Naive thymus-derived CD8-positive, alpha-beta T cell (primary cell): ENCODE measurements at regions not wholly inside any gene's neighbourhood (a gene's known extent, or its start where the extent isn't known, plus 50 kb on each side); places are given as distances from the start of the nearest gene placed in this dataset.
"Not testable (repeated sequence)": the region's sequence is repeated elsewhere in the genome, so short reads cannot be mapped to it uniquely, and the experiment has no call there.

Experiments
- ATAC-seq, 2 donors: fragments of 150-1000 bp; cut with Tn5 transposase in 1 of 2; sonication (Bioruptor Pico), chemical (Tn5 transposase) in 1 of 2; 1 replicate in 1 of 2; 2 replicates in 1 of 2; pipeline ENCODE4 v1.10.0; 2021; ENCODE audit warnings: mild to moderate bottlenecking in 2 of 2, moderate library complexity in 2 of 2
- POLR2A ChIA-PET: fragments of 350-600 bp; sonication (Branson Sonifier 250); formaldehyde crosslinking; loops from one replicate; lab custom pipeline; 2021; ENCODE audit warnings: antibody characterized with exemption; lab: Charles Lee
- DNase-seq, 10 donors: peaks; one replicate each; pipeline versions ENCODE4 v3.0.0 to v3.0.0-alpha.2; 2020 to 2022
- H3K27ac Mint-ChIP-seq, 10 donors: one replicate each; pipeline ENCODE4 v1.8.0; 2020 to 2022; ENCODE audit warnings: mild to moderate bottlenecking in 10 of 10, mixed read lengths in 10 of 10, moderate library complexity in 4 of 10, inconsistent platforms in 1 of 10
- H3K27me3 Mint-ChIP-seq, 5 donors: one replicate each; pipeline ENCODE4 v1.8.0; 2021 to 2022; ENCODE audit warnings: mixed read lengths in 5 of 5
- H3K36me3 Mint-ChIP-seq, 3 donors: one replicate each; pipeline ENCODE4 v1.8.0; 2020 to 2022; ENCODE audit warnings: mixed read lengths in 3 of 3, mild to moderate bottlenecking in 2 of 3, inconsistent platforms in 1 of 3
- H3K4me1 Mint-ChIP-seq, 4 donors: one replicate each; pipeline ENCODE4 v1.8.0; 2021 to 2022; ENCODE audit warnings: mixed read lengths in 4 of 4
- H3K4me3 Mint-ChIP-seq, 10 donors: one replicate each; pipeline ENCODE4 v1.8.0; 2020 to 2022; ENCODE audit warnings: mild to moderate bottlenecking in 10 of 10, mixed read lengths in 10 of 10, moderate library complexity in 6 of 10, inconsistent platforms in 1 of 10
- H3K9me3 Mint-ChIP-seq, 9 donors: one replicate each; pipeline ENCODE4 v1.8.0; 2020 to 2022; ENCODE audit warnings: mixed read lengths in 9 of 9, mild to moderate bottlenecking in 3 of 9, inconsistent platforms in 1 of 9, moderate library complexity in 1 of 9

DNA sequence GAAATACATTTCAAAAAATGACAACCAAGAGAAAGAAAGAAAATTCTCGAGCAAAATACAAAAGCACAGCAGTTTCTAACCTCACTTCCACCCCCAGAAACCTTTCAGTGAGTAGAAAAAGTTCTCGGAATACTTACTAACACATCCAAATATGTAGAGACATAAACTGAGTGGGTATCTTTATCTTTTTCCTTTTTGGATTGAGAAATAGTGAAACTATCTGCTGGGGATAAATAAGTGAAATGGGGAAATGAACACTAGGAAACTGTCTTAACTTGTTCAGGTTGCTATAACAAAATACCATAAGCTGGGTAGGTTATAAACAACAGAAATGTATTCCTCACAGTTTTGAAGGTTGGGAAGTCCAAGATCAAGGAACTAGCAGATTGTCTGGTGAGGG, 72.0 kb downstream of the VCAM1 start:
- H3K27me3 Mint-ChIP-seq: peaks cover 8 to 30% (median 19%) of the 10 kb centered on the region in 5 donors
- no peaks in the 10 kb centered on the region for H3K36me3 Mint-ChIP-seq
- H3K4me3 Mint-ChIP-seq: no peak overlapping the region
- H3K4me1 Mint-ChIP-seq: no peaks in the 10 kb centered on the region
- no peak for DNase-seq
- H3K9me3 Mint-ChIP-seq: no peaks in the 10 kb centered on the region
- POLR2A ChIA-PET: no interaction called here
- no peak for ATAC-seq
- H3K27ac Mint-ChIP-seq: no peak overlapping the region

DNA sequence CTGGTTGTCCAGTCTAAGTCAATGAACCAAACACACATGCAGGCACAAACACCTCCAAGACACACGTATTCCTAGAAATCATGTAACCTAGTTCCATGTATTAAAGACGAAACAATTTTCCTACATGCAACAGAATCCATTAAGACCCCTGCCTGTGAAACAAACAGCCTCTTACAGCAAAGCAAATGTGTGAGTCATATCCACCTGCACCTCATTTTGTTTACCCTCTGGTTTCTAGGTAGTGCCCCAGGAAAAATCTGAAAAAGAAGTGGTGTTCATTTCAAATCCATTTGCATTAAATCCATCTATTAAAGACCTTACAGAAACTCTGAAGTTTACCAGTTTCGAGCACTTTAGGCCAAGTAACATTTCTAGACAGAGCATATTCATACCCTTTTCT, 74.1 kb downstream of the VCAM1 start:
- Mint-ChIP-seq H3K27me3 (peaks cover 8 to 33% (median 17%) of the 10 kb centered on the region in 5 donors), H3K36me3 (no peaks in the 10 kb centered on the region), H3K9me3 (no peaks in the 10 kb centered on the region), H3K27ac (no peak overlapping the region), H3K4me1 (no peaks in the 10 kb centered on the region), H3K4me3 (no peak overlapping the region)
- no peak for DNase-seq
- POLR2A ChIA-PET: no interaction called here
- ATAC-seq: no peak

DNA sequence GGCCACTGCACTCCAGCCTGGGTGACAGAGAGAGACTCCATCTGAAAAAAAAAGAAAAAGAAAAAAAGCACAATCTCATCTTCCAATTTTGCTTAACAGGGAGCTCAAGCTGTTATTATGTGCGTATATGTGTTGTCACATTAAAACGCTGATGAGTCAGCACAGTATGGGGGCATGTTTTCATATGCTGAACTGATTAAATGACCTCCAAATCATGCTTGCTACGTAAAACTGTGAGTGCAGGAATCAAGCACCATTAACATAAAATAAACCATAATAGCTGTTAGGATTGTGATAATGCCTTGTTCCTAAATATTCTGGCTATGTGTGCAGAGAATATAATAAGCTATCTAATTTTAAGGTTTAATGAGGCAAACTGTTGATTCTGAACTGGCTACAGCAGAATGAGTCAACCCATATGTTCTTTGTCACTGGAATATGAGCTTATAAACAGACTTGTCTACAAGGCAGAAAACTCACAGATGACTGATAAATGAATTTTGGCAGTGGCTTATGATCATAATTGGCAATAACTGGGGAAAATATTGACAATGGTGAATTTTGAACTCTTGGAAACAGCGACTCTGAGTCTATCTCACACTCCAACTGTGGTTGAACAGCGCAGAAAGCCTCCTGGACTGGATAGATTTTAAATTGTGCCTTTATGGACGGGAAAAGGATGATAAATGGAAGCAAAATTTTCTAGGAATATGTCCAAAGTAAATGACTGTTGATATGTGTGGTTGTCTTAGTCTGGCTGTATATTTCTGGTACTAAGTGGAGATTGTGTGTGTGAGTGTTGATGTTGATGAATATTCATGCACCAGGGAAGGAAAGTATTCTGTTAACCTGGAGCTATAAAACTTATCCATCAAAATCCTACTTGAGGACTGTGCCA, 75.5 kb downstream of the VCAM1 start:
- H3K9me3 Mint-ChIP-seq: peaks cover 0 to 10% (median 3%) of the 10 kb centered on the region in 9 donors
- POLR2A ChIA-PET: no interaction called here
- ATAC-seq (no peak), DNase-seq (no peak)
- H3K4me3 Mint-ChIP-seq: no peak overlapping the region
- peaks cover 8 to 29% (median 15%) of the 10 kb centered on the region in 5 donors for H3K27me3 Mint-ChIP-seq
- peak overlapping the region in 1 of 10 donors; percentile 65 for H3K27ac Mint-ChIP-seq
- no peaks in the 10 kb centered on the region for H3K36me3 Mint-ChIP-seq
- H3K4me1 Mint-ChIP-seq: no peaks in the 10 kb centered on the region

DNA sequence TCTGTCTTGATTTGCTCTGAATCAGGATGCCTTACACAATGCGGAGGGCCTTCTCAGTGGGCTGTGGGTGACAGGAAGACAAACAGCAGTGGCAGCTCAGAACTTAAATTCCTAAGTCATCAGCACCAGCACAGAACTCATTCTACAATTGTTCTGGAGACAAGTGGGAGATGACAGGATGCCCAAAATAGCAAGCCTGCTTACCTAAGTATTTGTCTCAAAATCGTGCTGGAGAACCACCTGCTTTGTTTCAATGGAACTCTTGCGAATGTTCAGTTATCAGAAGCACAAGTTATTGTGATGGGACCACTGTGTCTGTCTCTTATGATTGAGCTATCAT, 76.1 kb downstream of the VCAM1 start:
- Mint-ChIP-seq H3K9me3 (peaks cover 0 to 16% (median 6%) of the 10 kb centered on the region in 9 donors), H3K4me1 (no peaks in the 10 kb centered on the region), H3K36me3 (peaks cover 0 to 5% (median 0%) of the 10 kb centered on the region in 3 donors), H3K27ac (no peak overlapping the region), H3K4me3 (no peak overlapping the region), H3K27me3 (peaks cover 8 to 25% (median 15%) of the 10 kb centered on the region in 5 donors)
- ATAC-seq (no peak), DNase-seq (no peak)
- POLR2A ChIA-PET: no interaction called here

DNA sequence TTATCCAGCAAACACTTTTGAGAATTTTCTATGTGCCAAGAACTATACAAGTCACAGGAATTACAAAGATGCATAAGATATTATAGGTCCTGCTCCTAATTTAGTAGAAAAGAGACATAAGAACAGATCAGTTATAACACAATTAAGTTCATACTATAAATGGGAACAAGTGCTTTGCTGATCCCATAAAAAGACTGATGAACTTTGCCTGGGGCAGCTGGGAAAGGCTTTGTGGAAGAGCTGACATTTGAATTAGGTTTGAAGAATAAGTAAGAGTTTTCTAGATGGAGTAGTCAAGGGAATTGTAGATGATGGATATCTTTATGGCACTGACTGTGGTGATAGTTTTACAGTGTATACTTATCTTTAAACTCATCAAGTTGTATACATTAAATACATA, 76.5 kb downstream of the VCAM1 start:
- no peak overlapping the region for H3K27ac Mint-ChIP-seq
- H3K4me3 Mint-ChIP-seq: no peak overlapping the region
- no peaks in the 10 kb centered on the region for H3K4me1 Mint-ChIP-seq
- DNase-seq (no peak), ATAC-seq (no peak)
- H3K36me3 Mint-ChIP-seq: peaks cover 0 to 8% (median 0%) of the 10 kb centered on the region in 3 donors
- peaks cover 0 to 20% (median 9%) of the 10 kb centered on the region in 9 donors for H3K9me3 Mint-ChIP-seq
- POLR2A ChIA-PET: no interaction called here
- peaks cover 8 to 25% (median 15%) of the 10 kb centered on the region in 5 donors for H3K27me3 Mint-ChIP-seq

DNA sequence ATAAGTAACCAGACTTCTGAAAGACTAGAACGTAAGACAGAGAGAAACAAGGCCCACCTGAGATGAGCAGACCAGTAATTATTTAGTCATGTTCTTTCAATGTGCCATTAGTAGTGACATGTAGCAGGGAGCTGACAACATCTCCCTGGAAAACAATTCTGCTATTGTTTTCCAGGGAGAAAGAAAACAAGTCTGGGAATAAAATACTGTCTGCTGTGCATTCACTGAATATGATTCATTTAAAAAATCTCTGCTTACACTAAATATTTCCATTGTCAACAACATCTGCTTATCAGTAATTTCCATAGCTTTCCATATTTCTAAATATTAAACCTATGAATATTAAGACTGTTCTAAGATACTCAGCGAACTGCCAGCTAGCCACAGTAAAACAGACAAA, 80.0 kb downstream of the VCAM1 start:
- Mint-ChIP-seq H3K9me3 (peaks cover 0 to 22% (median 13%) of the 10 kb centered on the region in 9 donors), H3K36me3 (peaks cover 0 to 8% (median 2%) of the 10 kb centered on the region in 3 donors), H3K27me3 (peaks cover 0 to 18% (median 9%) of the 10 kb centered on the region in 5 donors), H3K4me1 (no peaks in the 10 kb centered on the region), H3K27ac (no peak overlapping the region), H3K4me3 (no peak overlapping the region)
- DNase-seq (no peak), ATAC-seq (no peak)
- POLR2A ChIA-PET: no interaction called here

DNA sequence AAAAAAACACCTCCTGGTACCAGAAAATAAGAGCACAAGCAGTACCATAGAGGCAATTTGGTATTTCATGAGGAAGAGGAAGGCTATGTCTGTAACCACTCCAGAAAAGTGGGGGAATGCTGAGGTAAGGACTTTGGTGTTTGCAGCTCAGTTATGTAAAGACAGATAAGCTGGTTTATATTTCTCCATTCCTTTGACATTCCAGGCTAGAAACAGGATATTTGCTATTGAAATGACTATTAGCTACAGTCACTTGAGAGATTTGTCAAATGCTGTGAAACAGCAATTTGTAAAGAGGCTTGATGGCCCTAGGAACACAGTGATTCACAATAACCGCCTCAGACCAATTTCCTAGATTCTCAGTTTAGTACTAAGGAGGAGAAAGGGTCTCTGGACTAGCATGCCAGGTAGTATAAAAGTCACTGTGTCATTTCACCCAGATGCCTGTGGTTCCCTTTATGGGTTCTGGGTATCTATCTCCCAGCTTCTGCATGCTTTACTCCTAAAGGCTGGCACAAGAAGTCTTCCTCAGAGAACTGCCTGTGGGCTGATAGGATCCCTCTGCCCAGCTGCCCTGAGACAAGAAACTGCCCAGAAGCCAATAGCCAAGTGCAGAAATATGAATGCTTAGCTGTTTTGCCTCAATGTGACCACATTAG, 80.5 kb downstream of the VCAM1 start:
- POLR2A ChIA-PET: no interaction called here
- H3K27ac Mint-ChIP-seq: no peak overlapping the region
- DNase-seq: no peak
- peaks cover 0 to 8% (median 2%) of the 10 kb centered on the region in 3 donors for H3K36me3 Mint-ChIP-seq
- no peaks in the 10 kb centered on the region for H3K4me1 Mint-ChIP-seq
- peaks cover 0 to 22% (median 13%) of the 10 kb centered on the region in 9 donors for H3K9me3 Mint-ChIP-seq
- no peak overlapping the region for H3K4me3 Mint-ChIP-seq
- ATAC-seq: no peak
- H3K27me3 Mint-ChIP-seq: peaks cover 0 to 13% (median 9%) of the 10 kb centered on the region in 5 donors

DNA sequence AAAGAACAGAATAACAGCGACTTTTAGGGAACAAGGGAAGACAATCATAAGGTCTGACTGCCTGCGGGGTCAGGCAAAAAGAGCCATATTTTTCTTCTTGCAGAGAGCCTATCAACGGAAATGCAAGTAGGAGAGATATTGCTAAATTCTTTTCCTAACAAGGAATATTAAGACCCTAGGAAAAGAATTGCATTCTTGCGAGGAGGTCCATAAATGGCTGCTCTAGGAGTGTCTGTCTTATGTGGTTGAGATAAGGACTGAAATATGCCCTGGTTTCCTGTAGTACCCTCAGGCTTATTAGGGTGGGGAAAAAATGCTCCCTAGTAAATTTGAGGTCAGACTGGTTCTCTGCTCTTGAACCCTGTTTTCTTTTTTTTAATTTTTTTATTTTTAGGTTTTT, 81.7 kb downstream of the VCAM1 start:
- H3K4me3 Mint-ChIP-seq, H3K36me3 Mint-ChIP-seq, POLR2A ChIA-PET, H3K27me3 Mint-ChIP-seq, ATAC-seq, H3K27ac Mint-ChIP-seq, H3K4me1 Mint-ChIP-seq, DNase-seq: not testable (repeated sequence)
- peaks cover 0 to 22% (median 13%) of the 10 kb centered on the region in 9 donors for H3K9me3 Mint-ChIP-seq

DNA sequence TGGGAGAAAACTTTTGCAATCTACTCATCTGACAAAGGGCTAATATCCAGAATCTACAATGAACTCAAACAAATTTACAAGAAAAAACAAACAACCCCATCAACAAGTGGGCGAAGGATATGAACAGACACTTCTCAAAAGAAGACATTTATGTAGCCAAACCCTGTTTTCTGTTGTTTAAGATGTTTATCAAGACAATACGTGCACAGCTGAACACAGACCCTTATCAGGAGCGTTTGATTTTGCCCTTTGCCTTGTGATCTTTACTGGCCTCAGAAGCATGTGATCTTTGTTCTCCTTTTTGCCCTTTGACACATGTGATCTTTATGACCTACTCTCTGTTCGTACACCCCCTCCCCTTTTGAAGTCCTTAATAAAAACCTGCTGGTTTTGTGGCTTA, 83.7 kb downstream of the VCAM1 start:
- H3K27ac Mint-ChIP-seq, H3K4me3 Mint-ChIP-seq, H3K36me3 Mint-ChIP-seq, H3K27me3 Mint-ChIP-seq, H3K4me1 Mint-ChIP-seq, ATAC-seq, POLR2A ChIA-PET, DNase-seq: not testable (repeated sequence)
- peaks cover 0 to 22% (median 13%) of the 10 kb centered on the region in 9 donors for H3K9me3 Mint-ChIP-seq

DNA sequence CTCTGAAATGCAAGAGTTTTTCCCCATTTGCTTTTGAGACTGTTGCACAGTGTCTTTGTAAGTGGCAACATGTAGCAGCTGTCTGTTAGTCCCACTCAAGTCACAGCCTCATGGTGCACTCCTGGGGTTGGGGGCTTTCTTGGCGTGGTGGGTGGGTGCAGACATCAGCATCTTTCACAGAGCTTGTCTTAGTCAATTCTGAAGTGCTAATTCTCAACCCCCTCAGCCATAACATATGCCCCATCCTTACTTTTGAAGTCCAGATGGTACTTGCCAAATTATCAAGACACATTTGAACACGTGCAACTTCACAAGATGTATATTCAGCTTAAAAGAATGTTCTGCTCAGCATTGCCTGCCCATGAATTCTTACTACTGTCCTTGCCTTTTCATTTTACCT, 87.1 kb downstream of the VCAM1 start:
- POLR2A ChIA-PET: no interaction called here
- Mint-ChIP-seq H3K4me3 (no peak overlapping the region), H3K27me3 (peaks cover 1 to 14% (median 8%) of the 10 kb centered on the region in 5 donors), H3K27ac (no peak overlapping the region), H3K36me3 (peaks cover 0 to 2% (median 0%) of the 10 kb centered on the region in 3 donors), H3K4me1 (no peaks in the 10 kb centered on the region), H3K9me3 (peaks cover 0 to 9% (median 0%) of the 10 kb centered on the region in 9 donors)
- DNase-seq (no peak), ATAC-seq (no peak)

DNA sequence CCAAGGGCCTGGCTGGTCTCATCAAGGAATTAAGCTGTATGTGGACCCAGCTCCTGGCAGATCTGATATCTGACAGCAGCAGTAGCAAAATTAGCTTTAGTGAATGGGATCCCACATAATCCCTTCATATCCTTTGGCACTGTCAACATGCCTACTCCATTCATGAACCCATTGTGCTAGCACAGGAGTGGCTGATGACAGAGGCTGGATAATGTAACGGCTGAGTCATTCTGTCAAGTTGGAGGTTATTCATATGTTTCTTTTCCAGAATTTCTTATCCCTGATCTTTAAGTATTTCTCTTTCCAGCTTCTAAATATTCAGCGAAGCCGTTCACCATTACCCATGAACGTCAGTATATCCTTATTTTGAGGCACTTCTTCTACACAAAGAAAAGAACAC, 84.3 kb downstream of the EXTL2 start:
- POLR2A ChIA-PET: no interaction called here
- no peaks in the 10 kb centered on the region for H3K36me3 Mint-ChIP-seq
- H3K4me1 Mint-ChIP-seq: peaks cover 0 to 6% (median 0%) of the 10 kb centered on the region in 4 donors
- no peaks in the 10 kb centered on the region for H3K9me3 Mint-ChIP-seq
- DNase-seq (no peak), ATAC-seq (no peak)
- no peak overlapping the region for H3K27ac Mint-ChIP-seq
- peaks cover 8 to 34% (median 16%) of the 10 kb centered on the region in 5 donors for H3K27me3 Mint-ChIP-seq
- H3K4me3 Mint-ChIP-seq: no peak overlapping the region

DNA sequence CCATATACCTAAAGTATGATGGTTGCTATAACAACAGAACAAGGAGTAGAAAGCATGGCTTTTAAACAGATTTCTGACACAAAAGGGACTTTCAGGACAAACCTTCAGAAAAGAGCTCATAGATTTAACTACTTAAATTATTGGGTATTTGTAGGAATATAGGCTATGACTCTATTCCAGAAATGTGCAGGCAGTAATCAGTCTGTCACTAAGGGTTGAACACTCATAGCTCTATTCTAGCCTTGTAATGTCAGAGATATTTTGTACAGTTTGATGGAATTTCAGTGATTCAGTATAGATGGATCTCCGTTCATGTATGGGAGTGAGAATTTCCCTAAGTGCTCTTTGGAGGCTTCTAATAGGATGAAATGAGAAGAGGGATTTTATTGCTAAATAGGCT, 82.8 kb downstream of the EXTL2 start:
- Mint-ChIP-seq H3K27ac (peak overlapping the region in 1 of 10 donors; percentile 36), H3K4me1 (peaks cover 0 to 6% (median 0%) of the 10 kb centered on the region in 4 donors), H3K9me3 (no peaks in the 10 kb centered on the region), H3K4me3 (no peak overlapping the region), H3K27me3 (peaks cover 7 to 37% (median 16%) of the 10 kb centered on the region in 5 donors), H3K36me3 (no peaks in the 10 kb centered on the region)
- POLR2A ChIA-PET: no interaction called here
- DNase-seq: no peak
- ATAC-seq: no peak

DNA sequence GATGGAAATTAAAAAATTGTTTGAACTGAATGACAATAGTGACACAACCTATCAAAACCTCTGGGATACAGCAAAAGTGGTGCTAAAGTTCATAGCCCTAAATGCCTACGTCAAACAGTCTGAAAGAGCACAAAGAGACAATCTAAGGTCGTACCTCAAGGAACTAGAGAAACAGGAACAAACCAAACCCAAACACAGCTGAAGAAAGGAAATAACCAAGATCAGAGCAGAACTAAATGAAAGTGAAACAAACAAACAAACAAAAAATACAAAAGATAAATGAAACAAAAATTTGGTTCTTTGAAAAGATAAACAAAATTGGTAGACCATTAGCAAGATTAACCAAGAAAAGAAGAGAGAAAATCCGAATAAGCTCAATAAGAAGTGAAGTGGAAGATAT, 79.7 kb downstream of the EXTL2 start:
- POLR2A ChIA-PET, H3K9me3 Mint-ChIP-seq, DNase-seq, H3K27ac Mint-ChIP-seq, H3K36me3 Mint-ChIP-seq, H3K4me1 Mint-ChIP-seq, ATAC-seq: not testable (repeated sequence)
- Mint-ChIP-seq H3K27me3 (peaks cover 4 to 37% (median 15%) of the 10 kb centered on the region in 5 donors), H3K4me3 (peak overlapping the region in 1 of 10 donors; percentile 1)
